ENCODE measurements at regions not wholly inside any gene's neighbourhood (a gene's known extent, or its start where the extent isn't known, plus 50 kb on each side); places are given as distances from the start of the nearest gene placed in this dataset.

GRCh38 chr1:55426619-55427018 lies 211.5 kb upstream of the USP24 start:
- TF ChIP-seq, protein P1, sequence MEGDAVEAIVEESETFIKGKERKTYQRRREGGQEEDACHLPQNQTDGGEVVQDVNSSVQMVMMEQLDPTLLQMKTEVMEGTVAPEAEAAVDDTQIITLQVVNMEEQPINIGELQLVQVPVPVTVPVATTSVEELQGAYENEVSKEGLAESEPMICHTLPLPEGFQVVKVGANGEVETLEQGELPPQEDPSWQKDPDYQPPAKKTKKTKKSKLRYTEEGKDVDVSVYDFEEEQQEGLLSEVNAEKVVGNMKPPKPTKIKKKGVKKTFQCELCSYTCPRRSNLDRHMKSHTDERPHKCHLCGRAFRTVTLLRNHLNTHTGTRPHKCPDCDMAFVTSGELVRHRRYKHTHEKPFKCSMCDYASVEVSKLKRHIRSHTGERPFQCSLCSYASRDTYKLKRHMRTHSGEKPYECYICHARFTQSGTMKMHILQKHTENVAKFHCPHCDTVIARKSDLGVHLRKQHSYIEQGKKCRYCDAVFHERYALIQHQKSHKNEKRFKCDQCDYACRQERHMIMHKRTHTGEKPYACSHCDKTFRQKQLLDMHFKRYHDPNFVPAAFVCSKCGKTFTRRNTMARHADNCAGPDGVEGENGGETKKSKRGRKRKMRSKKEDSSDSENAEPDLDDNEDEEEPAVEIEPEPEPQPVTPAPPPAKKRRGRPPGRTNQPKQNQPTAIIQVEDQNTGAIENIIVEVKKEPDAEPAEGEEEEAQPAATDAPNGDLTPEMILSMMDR (IDR thresholded peaks at IDR 0.05), result no peak
- TF ChIP-seq POLR2A (IDR thresholded peaks at IDR 0.05), result no peak
